ENCODE measurements at regions not wholly inside any gene's neighbourhood (a gene's known extent, or its start where the extent isn't known, plus 50 kb on each side); places are given as distances from the start of the nearest gene placed in this dataset.

GRCh38 chr9:13555516-13555915 is 276.0 kb upstream of the MPDZ start:
- no peak for TF ChIP-seq POLR2A (IDR thresholded peaks at IDR 0.05)
- no peak for TF ChIP-seq CTCF (IDR thresholded peaks at IDR 0.05)
- TF ChIP-seq POLR2AphosphoS5 (IDR thresholded peaks at IDR 0.05), result no peak
